ENCODE measurements at regions not wholly inside any gene's neighbourhood (a gene's known extent, or its start where the extent isn't known, plus 50 kb on each side); places are given as distances from the start of the nearest gene placed in this dataset.

GRCh38 chr14:94945615-94946014 is 175.7 kb upstream of the GSC start:
- TF ChIP-seq CTCF (IDR thresholded peaks at IDR 0.05) (no peak), POLR2A (IDR thresholded peaks at IDR 0.05) (no peak)
